GM12872 (cell line): ENCODE measurements at regions not wholly inside any gene's neighbourhood (a gene's known extent, or its start where the extent isn't known, plus 50 kb on each side); places are given as distances from the start of the nearest gene placed in this dataset.

Experiments
- CTCF ChIP-seq: IDR thresholded peaks from 3 replicates; pipeline ENCODE4 v1.5.1; 2011; ENCODE audit warnings: low read depth, mild to moderate bottlenecking, low read length, moderate library complexity; ENCODE audit not compliant: insufficient read depth

- TF ChIP-seq CTCF, result no peak
Observed at GRCh38 chr6:4380881-4381281, 245.5 kb upstream of the ECI2 start.

GRCh38 chr6:4379958-4380357 is 244.6 kb upstream of the ECI2 start:
- no peak for TF ChIP-seq CTCF

GRCh38 chr6:4378319-4378996 is 243.1 kb upstream of the ECI2 start:
- TF ChIP-seq CTCF, result no peak

GRCh38 chr6:4377603-4378002 is 242.2 kb upstream of the ECI2 start:
- no peak for TF ChIP-seq CTCF

GRCh38 chr6:4374216-4374615 is 238.8 kb upstream of the ECI2 start:
- no peak for TF ChIP-seq CTCF

- TF ChIP-seq CTCF, result no peak
Observed at GRCh38 chr6:4372866-4373265, 237.5 kb upstream of the ECI2 start.

- no peak for TF ChIP-seq CTCF
Observed at GRCh38 chr6:4371207-4371921, 236.0 kb upstream of the ECI2 start.
